HG03108 (cell line): ENCODE measurements at regions not wholly inside any gene's neighbourhood (a gene's known extent, or its start where the extent isn't known, plus 50 kb on each side); places are given as distances from the start of the nearest gene placed in this dataset.

Experiments
- ATAC-seq: cut with Tn5 transposase; IDR thresholded peaks from one replicate; pipeline ENCODE4 v1.9.1; 2021; ENCODE audit warnings: moderate library complexity; ENCODE audit not compliant: unreplicated experiment

DNA sequence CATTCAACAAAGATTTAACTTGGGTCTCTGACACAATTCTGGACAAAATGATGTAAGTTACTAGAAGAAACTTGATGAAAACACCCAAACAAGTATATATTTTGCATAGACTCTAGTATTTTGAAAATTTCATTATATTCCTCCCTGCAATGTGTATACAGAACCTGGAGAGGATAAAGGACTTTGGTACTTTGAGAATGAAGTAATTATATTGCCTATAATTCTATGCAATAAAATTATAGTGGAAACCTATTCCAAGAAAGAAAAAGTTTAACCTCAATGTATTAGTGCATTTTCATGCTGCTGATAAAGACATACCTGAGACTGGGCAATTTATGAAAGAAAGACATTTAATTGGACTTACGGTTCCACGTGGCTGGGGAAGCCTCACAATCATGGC lies 1146.1 kb downstream of the KCNT2 start:
- ATAC-seq, result no peak

DNA sequence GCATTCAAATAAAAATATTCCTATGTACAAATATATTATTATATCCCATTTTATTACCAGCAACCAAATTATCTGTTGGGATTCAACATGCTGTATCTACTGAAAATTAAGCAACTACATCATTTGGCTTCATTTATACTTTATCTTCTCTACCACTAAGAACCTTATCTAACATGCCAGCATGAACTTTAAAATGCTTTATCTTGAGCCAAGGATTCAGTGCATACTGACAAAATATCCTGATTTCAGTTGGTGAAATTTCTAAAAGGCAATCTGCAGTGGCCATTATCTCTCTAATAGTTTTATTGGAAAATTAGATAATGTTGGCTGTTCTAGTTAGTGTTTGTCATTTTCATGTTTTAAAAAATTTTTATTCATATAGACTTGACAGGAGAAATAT lies 1149.9 kb downstream of the KCNT2 start:
- ATAC-seq, result no peak

DNA sequence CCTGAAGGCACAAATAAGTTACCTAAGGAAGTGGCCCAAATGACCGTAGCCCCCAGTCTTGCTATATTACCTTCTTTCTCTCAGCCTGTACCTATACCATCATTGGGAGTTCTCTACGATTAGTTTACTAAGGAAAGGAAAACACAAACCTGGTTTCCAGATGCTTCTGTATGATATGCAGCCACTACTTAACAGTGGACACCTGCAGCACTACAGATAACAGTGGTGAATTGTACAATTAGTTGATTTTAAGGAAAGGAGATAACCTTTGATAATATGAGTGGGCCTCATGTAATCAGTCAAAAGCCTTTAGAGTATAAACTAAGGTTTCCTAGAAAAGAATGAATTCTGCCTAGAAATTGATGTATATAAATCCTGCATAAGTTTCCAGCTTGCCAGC lies 1157.4 kb downstream of the KCNT2 start:
- no peak for ATAC-seq

DNA sequence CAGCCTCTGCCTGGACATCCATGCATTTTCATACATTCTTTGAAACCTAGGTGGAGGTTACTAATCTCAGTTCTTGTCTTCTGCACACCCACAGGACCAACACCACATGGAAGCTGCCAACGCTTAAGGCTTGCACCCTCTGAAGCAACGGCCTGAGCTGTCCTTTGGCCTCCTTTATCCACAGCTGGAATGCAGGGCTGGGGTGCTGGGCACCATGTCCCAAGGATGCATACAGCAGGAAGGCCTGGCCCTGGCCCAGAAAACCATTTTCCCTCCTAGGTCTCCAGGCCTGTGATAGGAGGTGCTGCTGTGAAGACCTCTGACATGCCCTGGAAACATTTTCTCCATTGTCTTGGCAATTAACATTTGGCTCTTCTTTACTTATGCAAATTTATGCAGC lies 1168.6 kb downstream of the KCNT2 start:
- no peak for ATAC-seq

DNA sequence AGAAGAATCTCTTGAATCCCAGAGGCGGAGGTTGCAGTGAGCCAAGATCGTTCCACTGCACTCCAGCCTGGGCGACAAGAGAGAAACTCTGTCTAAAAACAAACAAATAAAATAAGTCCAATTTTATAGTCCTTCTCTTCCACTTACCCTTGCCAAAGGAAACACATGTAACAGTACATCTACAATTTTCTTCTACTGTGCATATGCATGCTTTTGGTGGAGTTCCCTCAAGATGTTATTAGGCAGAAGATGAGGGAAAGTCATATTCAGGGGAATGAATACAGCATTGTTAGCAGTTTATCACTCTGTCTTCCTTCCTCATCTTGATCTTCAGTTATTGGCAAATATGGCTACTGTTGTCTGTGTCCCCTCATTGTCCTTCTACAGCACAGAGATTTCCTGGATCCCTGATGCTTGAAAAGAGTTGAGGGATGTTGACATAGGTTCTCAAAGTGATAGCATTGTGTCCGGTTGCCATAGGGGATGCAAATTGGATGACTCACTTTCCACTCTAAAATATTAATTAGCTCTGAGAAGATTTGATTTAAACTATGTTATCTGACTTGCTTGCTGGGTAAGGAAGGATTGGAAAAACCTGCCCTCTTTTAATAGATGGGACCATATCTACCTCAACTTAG lies 1173.6 kb downstream of the KCNT2 start:
- ATAC-seq, result no peak

DNA sequence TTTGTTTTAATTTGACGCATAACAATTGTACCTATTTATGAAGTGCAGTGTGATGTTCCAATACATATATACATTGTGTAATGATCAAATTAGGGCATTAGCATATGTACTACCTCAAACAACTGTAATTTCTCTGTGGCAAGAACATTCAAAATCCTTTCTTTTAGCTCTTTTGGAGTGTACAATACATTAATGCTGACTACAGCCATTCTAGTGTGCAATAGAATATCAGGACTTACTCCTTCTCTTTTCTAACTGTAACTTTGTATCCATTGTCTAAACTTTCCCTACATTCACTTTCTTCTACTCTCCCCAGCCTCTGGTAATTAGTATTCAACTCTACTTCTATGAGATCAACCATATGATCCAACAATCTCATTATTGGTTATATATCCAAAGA lies 1177.4 kb downstream of the KCNT2 start:
- no peak for ATAC-seq

DNA sequence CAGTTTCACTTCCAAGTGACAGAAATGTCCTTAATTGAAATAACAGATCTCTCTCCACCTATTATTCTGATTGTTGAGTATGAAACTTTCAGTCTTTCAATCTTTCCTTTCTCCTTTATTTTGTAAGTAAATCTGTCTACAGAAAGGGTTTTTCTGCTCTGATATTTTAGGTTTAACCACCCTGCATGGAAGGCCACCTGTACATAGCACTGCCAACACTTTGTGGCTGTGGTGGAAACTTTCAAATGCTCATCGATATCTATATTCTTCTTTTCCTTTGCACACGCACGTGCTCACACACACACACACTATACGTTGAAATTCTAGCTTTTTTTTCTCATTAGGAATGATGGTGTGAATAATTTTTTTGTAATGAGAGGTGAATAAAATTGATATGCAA lies 1179.3 kb downstream of the KCNT2 start:
- ATAC-seq, result no peak

DNA sequence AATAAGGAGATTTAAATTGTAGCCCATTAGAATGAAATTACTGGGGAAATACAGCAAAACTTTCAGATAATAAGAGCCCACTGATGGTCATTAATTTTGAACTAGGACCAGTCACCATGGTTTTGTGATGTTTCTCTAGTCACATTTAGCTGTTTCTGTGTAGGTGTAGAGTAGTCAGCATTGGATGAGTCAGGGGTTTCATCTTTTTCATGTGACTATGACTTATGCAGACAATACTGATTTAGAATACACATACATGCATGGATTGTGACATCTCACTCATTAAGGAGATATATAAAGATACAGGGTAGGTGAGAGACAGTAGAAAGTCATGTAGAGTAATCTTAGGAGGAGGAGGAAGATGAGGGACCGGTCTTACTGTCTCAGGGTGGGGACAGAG lies 1192.7 kb downstream of the KCNT2 start:
- no peak for ATAC-seq

DNA sequence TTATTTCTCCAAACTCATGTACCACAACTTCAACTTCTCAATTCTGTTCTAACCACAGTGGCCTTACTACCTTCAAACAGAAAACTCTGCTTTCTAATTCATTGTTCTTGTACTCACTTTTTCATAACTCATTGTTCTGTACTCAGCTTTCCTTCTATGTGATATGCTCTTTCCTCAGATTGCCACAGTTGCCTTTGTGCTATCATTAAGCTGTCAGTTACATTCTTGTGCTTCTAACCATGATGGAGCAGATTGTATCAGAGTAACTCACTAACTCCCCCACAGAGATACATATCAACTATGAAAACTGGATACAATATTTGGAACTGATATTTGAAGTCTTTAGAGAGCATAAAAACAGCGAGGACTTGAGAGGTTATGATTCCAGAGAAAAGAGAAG lies 1213.7 kb downstream of the KCNT2 start:
- ATAC-seq, result no peak

DNA sequence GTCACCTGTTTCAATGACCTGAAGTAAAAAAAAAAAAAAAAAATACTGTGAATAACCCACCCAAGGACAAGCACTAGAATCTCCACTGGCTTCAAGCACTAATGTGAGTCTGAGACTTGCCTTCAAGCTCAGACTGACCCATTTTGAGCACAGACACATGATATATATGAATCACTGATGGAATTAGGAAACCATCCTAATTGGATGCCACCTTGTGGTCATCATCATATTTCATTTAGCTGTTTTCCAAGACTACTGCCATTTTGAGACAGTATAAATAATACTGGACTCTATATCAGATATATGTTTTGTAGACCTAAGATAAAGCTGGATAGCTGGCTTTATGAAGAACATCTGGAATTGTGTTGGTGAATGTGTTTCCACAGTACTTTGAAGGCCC lies 1232.0 kb downstream of the KCNT2 start:
- no peak for ATAC-seq

DNA sequence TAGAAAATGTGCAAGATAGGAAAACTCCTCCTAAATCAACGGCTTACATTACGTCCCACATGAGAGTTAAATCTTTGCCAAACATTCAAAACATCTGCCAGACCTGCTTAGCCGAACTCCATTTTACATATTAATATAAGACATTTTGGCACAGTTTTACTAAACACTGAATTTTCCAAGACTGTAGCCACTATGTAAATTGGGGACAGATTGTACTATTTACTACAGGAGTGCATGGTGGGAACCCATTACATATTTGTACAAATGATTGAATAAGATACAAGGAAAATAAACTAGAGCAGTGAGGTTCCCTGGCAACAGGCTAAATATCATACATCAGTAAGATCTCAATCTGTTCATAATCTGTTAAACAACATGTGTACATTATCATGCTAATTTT lies 1234.4 kb downstream of the KCNT2 start:
- ATAC-seq, result no peak

DNA sequence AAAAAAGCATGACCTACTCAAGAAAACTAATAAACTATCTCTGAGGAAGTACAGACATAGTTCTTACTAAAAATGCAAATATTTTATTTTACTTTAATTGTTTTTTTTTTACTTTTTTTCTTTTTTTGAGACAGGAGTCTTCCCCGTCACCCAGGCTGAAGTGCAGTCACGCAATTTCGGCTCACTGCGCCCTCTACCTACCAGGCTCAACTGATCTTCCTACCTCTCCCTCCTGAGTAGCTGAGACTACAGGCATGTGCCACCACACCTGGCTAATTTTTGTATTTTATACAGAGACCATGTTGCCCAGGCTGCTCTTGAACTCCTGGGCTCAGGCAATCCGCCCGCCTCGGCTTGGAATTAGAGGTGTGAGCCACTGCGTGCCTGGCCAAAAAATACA lies 1263.1 kb downstream of the KCNT2 start:
- ATAC-seq, result no peak

DNA sequence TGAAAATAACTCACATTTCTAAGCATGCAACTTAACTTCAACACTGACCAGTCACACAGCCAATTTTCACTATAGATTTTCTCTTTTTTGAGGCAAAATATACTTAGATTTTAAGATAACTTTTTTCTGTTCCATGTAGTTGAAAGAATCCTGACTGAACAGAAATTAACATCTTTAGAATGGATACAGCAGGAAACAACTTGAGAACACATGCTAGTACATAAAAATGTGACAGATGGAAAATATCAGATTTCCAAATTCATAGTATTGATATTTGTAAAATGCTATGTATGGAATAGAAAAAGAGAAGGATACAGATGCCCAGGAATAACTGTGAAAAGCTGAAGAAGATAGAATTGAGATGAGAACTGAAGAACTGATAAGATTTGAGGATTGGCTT lies 1270.6 kb downstream of the KCNT2 start:
- ATAC-seq, result no peak

DNA sequence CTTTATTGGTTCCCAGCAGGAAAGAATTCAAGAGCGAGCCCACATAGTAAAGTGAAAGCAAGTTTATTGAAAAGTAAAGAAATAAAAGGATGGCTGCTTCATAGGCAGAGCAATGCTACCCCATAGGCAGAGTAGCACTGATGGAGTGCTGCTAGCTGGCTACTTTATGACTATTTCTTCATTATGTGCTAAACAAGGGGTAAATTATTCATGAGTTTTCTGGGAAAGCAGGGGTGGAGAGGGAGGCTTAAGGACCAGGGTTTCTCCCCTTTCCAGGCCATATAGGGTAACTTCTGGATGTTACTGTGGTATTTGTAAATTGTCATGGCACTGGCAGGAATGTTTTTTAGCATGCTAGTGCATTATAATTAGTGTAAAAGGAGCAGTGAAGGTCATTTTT lies 1271.4 kb downstream of the KCNT2 start:
- no peak for ATAC-seq

DNA sequence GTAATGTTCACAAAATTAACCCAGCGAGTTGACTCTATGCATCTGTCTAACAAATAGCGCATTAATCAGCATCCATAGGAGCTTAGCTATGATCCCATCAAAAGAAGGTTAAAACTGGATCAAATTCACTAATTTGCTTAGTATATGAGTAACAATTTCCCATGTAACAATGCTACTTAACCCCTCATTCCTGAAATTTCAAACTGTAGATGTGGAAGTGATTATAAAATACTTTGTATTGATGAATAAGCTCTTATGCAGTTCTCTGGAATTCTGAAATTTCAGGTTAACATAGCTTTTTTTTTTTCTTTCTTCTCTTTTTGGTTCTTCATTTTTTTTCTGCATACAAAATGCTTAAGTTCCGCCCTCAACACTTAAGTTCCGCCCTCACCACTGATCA lies 1272.7 kb downstream of the KCNT2 start:
- no peak for ATAC-seq

DNA sequence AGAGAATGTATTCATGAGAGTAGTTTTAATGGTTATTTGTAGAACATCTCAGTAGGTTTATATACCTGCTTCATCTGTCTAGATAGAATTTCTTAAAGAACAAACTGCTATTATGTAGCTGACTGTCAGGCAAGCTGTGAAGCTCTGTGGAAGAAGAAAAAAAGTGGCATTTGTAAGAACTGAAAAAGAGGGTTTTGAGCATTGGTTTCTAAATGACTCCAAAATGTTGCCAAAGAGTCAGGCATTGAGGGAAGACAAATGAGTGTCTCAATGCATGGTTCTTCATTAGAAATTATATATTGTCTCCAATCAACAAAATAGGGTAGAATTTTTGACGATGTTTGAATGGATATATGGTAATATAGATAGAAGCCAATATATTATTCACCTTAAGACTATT lies 1276.1 kb downstream of the KCNT2 start:
- no peak for ATAC-seq

DNA sequence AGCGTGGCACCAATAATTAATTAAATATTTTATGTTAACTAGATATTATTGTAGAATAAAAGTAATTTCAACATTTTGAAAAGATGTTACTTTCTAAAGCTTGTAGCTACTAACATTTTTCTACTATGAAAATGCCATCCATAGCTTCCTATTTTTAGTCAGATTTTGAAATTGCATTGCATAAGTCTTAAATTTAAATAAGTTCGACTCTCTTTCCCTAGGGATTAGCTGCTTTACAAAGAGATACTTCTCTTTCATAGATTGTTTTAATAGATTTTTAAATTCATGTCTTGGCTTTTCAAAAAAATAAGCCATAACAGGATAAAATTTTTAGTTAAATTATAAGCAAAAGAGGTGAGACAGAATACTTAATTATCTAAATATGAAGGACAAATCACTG lies 1279.6 kb downstream of the KCNT2 start:
- ATAC-seq, result no peak

DNA sequence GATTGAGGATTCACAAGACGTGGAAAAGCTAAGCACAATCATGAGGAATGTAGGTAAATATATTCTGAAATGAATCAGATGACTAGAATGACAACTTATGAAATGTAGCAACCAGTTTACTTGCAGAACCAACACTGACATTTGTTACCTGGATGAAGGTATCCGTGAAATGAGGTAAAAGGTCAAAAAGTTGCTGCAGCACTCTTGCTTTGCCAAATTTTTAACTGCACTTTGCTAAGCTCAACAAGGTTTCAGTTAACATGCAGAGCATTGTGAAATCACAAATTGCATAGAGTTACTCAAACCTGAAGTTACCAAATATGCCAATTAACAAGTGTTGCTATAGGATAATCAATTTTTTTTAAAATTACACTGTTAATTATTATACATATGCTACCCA lies 1280.1 kb downstream of the KCNT2 start:
- ATAC-seq, result no peak

DNA sequence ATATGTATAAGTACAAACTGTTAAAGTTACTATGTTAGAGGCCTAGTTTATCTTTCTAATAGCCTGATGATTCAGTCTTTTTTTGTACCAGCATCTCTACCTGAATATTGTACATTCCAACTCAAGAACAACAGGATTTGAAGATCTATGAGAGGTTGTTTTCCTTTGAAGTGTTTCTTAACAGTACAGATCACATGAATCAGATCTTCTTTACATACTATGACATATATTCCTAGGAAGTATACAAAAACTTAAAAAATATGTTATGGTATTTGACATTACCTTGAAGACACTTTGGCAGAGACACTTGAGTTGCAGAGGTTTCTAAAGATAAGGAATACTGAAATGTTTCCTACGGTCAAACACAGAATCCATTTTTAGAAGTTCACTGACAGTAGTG lies 1280.9 kb downstream of the KCNT2 start:
- ATAC-seq, result no peak

DNA sequence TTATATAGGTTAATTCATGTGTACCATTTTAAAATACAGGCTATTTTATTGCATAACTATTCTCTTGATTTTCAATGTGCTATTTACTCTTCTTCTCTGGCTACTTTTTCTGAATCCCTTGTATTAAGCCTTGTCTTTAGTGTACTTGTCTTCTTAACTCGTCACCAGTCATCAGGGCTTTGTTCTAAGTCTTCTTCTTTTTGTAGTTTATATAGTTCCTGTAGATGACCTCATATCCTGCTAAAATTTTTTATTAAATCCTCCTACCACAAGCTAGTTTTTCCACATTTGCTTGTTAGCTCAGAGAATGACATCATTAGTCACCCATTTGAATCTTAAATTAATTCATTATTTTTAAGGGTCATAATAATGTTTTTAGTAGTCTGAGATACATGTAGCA lies 1281.9 kb downstream of the KCNT2 start:
- no peak for ATAC-seq

DNA sequence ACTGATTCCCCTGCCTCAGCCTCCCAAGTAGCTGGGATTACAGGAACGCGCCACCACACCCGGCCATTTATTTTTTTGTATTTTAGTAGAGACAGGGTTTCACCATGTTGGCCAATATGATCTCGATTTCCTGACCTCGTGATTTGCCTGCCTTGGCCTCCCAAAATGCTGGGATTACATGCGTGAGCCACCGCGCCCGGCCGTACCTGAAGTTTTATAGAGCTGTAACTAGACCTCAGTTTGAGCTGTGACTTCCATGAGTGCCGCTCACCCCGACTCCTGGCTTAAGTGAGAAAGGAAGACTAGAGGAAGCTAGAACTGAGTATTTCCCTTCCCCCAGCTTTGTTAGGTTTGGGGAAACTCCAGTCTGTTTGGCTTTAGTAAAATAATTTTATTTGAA lies 1283.1 kb downstream of the KCNT2 start:
- no peak for ATAC-seq

DNA sequence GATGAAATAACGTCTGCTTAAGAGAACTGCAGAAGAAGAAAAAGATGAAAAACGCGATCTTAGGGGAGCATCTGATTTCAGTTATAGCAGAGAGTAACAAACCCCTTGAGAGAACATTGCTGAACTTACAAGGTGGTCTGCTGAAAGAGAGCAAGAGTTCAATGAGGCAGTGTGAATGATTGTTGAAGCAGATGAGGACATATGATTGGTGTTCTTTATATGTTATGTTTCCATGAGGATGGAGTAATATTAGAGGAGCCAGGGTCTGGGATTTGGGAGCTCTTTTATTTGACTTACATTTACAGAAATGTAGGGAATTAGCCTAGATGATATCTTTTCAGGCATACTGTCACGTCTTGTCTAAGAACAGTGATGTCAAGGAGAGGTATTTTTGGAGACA lies 1302.0 kb downstream of the KCNT2 start:
- ATAC-seq, result no peak

DNA sequence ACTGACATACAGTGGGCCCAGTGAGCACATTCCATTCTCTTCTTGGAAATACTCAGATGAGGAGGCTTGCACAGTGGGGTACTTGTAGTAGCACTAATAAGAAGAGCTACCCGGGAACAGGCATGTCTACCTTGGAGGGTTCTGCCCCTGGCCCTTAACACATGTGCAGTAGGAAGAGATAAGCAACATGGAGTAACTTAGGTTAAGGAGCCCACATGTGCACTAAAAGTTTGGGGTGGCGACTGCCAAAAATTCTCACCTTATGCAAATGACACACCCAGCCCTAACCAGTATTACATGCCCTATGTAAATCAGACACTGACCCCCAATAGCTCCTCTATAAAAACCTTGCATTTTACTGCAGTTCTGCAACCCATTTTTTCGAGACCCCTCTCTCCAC lies 1313.3 kb downstream of the KCNT2 start:
- no peak for ATAC-seq

DNA sequence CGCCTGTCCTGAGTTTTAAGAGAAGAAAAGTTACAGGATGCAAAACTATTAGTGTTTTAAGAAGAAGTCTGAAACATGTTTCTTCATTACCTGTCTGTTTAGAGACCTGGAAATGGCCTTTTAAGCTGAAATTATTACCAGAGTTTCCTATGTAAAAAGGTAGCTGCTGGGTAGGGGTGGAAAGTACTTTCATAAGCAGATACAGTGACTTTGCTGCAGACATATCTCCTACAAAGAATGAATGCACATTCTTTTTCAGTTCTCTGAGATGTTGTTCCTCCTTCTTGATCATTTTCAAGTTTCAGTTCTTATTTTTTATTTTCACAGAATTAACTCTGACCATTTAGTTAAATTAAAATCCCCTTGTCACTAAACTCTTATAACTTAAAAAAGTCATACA lies 1329.6 kb downstream of the KCNT2 start:
- no peak for ATAC-seq
